Dendritic cell treated with granulocyte-macrophage colony-stimulating factor and Interleukin-4, amounts not matched to agents 40 ng/mL and 50 ng/mL, for 4 days (primary cell): ENCODE measurements at regions not wholly inside any gene's neighbourhood (a gene's known extent, or its start where the extent isn't known, plus 50 kb on each side); places are given as distances from the start of the nearest gene placed in this dataset.
"Not testable (repeated sequence)": the region's sequence is repeated elsewhere in the genome, so short reads cannot be mapped to it uniquely, and the experiment has no call there.

ENCODE experiments used
- H3K27ac Mint-ChIP-seq: one replicate; pipeline ENCODE4 v1.8.0; 2022; ENCODE audit warnings: mild to moderate bottlenecking, mixed read lengths
- H3K27me3 Mint-ChIP-seq: one replicate; pipeline ENCODE4 v1.8.0; 2022; ENCODE audit warnings: mild to moderate bottlenecking, mixed read lengths
- H3K36me3 Mint-ChIP-seq: one replicate; pipeline ENCODE4 v1.8.0; 2022; ENCODE audit warnings: low read depth, mixed read lengths
- H3K4me1 Mint-ChIP-seq: one replicate; pipeline ENCODE4 v1.8.0; 2022; ENCODE audit warnings: low read depth, mixed read lengths
- H3K4me3 Mint-ChIP-seq: one replicate; pipeline ENCODE4 v1.8.0; 2022; ENCODE audit warnings: mild to moderate bottlenecking, moderate library complexity, mixed read lengths
- H3K9me3 Mint-ChIP-seq: one replicate; pipeline ENCODE4 v1.8.0; 2022; ENCODE audit warnings: mixed read lengths
- intact Hi-C: fragments of 100-400 bp; cut with micrococcal nuclease; formaldehyde crosslinking; loops from one replicate; pipeline ENCODE4 v1.15.0; 2022

- intact Hi-C loops = no loop called here
- Mint-ChIP-seq H3K27me3 (no peaks in the 10 kb centered on the region), H3K4me3 (no peak overlapping the region), H3K27ac (no peak overlapping the region), H3K9me3 (no peaks in the 10 kb centered on the region), H3K4me1 (no peaks in the 10 kb centered on the region), H3K36me3 (no peaks in the 10 kb centered on the region)
Observed at GRCh38 chr3:144477593-144477992, 506.0 kb downstream of the DIPK2A start.

- no peak overlapping the region for H3K4me3 Mint-ChIP-seq
- intact Hi-C loops = no loop called here
- no peaks in the 10 kb centered on the region for H3K4me1 Mint-ChIP-seq
- H3K27me3 Mint-ChIP-seq = no peaks in the 10 kb centered on the region
- no peaks in the 10 kb centered on the region for H3K36me3 Mint-ChIP-seq
- no peak overlapping the region for H3K27ac Mint-ChIP-seq
- no peaks in the 10 kb centered on the region for H3K9me3 Mint-ChIP-seq
Observed at GRCh38 chr3:144480416-144480919, 508.8 kb downstream of the DIPK2A start.

GRCh38 chr3:144482876-144483275 lies 511.3 kb downstream of the DIPK2A start:
- no peaks in the 10 kb centered on the region for H3K27me3 Mint-ChIP-seq
- H3K4me1 Mint-ChIP-seq = no peaks in the 10 kb centered on the region
- intact Hi-C loops = no loop called here
- H3K9me3 Mint-ChIP-seq = no peaks in the 10 kb centered on the region
- no peak overlapping the region for H3K27ac Mint-ChIP-seq
- H3K36me3 Mint-ChIP-seq = no peaks in the 10 kb centered on the region
- H3K4me3 Mint-ChIP-seq = no peak overlapping the region

GRCh38 chr3:144487011-144487410 lies 515.4 kb downstream of the DIPK2A start:
- H3K9me3 Mint-ChIP-seq = no peaks in the 10 kb centered on the region
- H3K27ac Mint-ChIP-seq = no peak overlapping the region
- no peaks in the 10 kb centered on the region for H3K4me1 Mint-ChIP-seq
- no peaks in the 10 kb centered on the region for H3K36me3 Mint-ChIP-seq
- intact Hi-C loops = no loop called here
- no peak overlapping the region for H3K4me3 Mint-ChIP-seq
- H3K27me3 Mint-ChIP-seq = no peaks in the 10 kb centered on the region

GRCh38 chr3:144488927-144489326 lies 517.3 kb downstream of the DIPK2A start:
- Mint-ChIP-seq H3K27ac (no peak overlapping the region), H3K4me1 (no peaks in the 10 kb centered on the region), H3K27me3 (no peaks in the 10 kb centered on the region), H3K36me3 (no peaks in the 10 kb centered on the region), H3K4me3 (no peak overlapping the region), H3K9me3 (no peaks in the 10 kb centered on the region)
- intact Hi-C loops = no loop called here

DNA sequence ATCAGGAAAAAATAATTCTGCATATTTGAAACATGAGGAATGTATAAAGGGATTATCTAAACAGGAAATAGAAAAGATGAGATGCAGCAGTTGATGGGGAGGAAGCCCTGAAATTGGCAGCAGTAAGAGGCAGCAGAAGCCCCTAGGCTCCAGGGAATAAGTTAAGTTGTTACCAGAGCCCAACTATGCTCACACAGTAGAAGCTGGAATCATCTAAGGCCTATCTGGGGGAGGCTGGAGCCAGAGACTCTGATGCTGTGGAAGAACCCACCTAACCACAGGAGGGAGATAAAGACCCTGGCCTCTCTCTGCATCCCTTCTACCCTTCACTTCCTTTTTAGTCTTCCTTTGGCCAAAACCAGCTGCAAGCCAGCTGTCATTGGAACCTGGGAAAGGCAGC lies 519.7 kb downstream of the DIPK2A start:
- intact Hi-C loops = no loop called here
- peaks cover 9% of the 10 kb centered on the region for H3K9me3 Mint-ChIP-seq
- H3K27me3 Mint-ChIP-seq = no peaks in the 10 kb centered on the region
- H3K27ac Mint-ChIP-seq = no peak overlapping the region
- H3K4me1 Mint-ChIP-seq = no peaks in the 10 kb centered on the region
- no peak overlapping the region for H3K4me3 Mint-ChIP-seq
- no peaks in the 10 kb centered on the region for H3K36me3 Mint-ChIP-seq

GRCh38 chr3:144494651-144495050 lies 523.0 kb downstream of the DIPK2A start:
- H3K4me3 Mint-ChIP-seq, H3K9me3 Mint-ChIP-seq, H3K36me3 Mint-ChIP-seq, H3K4me1 Mint-ChIP-seq, H3K27me3 Mint-ChIP-seq, intact Hi-C loops, H3K27ac Mint-ChIP-seq: not testable (repeated sequence)

- intact Hi-C loops = no loop called here
- Mint-ChIP-seq H3K9me3 (peaks cover 9% of the 10 kb centered on the region), H3K36me3 (no peaks in the 10 kb centered on the region), H3K27ac (no peak overlapping the region), H3K4me3 (no peak overlapping the region), H3K4me1 (no peaks in the 10 kb centered on the region), H3K27me3 (no peaks in the 10 kb centered on the region)
Observed at GRCh38 chr3:144496141-144496835, 524.7 kb downstream of the DIPK2A start.

DNA sequence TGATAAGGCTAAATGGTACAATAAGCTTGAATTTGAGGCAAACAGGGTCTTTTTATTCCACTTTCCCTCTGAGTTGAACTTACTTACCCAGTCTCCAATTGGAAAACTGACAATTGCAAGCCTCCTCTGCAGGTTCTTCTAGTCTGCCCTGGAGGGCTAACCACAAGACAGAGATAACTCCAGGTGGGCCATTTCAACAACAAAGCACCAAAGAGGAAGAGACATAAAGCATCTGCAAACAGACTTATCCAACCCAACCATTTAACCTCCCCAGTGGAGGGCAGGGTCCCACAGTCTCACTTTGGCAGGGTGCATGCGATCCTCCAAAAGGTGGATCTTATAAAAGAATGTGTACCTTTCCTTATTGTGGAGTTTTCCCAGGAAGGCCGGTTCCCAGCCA lies 525.8 kb downstream of the DIPK2A start:
- H3K27ac Mint-ChIP-seq = no peak overlapping the region
- H3K4me1 Mint-ChIP-seq = no peaks in the 10 kb centered on the region
- H3K27me3 Mint-ChIP-seq = no peaks in the 10 kb centered on the region
- no peaks in the 10 kb centered on the region for H3K36me3 Mint-ChIP-seq
- H3K9me3 Mint-ChIP-seq = peaks cover 9% of the 10 kb centered on the region
- intact Hi-C loops = no loop called here
- H3K4me3 Mint-ChIP-seq = no peak overlapping the region

DNA sequence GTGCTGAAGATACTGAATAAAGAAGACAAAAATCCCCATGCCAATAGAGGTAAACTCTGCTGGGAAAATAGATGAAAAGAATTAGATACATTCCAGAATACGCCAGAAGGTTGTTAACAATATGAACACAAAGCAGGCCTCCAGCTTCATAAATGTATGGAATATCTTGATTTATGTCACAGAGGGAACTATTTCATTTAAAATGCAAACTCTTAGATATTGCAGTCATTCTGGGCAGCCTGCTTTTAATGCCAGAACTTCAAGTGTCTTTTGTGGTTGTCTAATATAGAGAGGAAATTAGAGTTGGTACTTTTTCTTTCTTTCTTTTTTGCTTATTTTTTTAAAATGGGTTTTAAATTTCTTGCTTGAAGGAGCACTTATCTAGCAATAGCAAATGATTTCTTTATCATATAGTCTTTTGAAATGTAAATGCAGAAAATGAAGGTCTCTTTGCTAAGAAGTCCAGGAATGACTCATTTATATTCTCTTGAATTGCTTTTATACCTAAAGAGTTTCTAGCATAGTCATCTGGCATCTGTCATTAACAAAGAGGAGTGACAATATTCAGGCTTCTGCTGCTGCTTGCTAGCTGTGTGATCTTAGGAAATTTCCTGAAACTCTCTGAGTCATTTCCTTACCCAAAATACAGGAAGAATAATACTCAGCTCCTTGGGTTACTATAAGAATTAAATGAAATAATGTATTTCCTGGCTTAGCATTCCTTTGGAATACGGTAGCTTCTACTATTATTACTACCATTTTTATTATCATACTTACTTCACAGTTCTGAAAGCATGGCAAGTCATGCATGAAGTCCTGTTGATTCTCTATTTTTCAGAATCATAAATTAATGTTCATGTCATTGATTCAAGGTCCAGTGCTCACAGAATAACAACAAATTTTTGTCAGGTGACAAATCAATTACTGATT lies 527.6 kb downstream of the DIPK2A start:
- Mint-ChIP-seq H3K4me1 (no peaks in the 10 kb centered on the region), H3K27ac (no peak overlapping the region)

GRCh38 chr3:144501467-144501866 lies 529.8 kb downstream of the DIPK2A start:
- peaks cover 11% of the 10 kb centered on the region for H3K9me3 Mint-ChIP-seq
- H3K27ac Mint-ChIP-seq = no peak overlapping the region
- no peak overlapping the region for H3K4me3 Mint-ChIP-seq
- no peaks in the 10 kb centered on the region for H3K4me1 Mint-ChIP-seq
- H3K36me3 Mint-ChIP-seq = no peaks in the 10 kb centered on the region
- intact Hi-C loops = no loop called here
- no peaks in the 10 kb centered on the region for H3K27me3 Mint-ChIP-seq

More for the DNA sequence above, 527.6 kb downstream of the DIPK2A start:
- Mint-ChIP-seq H3K36me3 (no peaks in the 10 kb centered on the region), H3K9me3 (peaks cover 18% of the 10 kb centered on the region), H3K27me3 (no peaks in the 10 kb centered on the region), H3K4me3 (no peak overlapping the region)
- intact Hi-C loops = no loop called here

DNA sequence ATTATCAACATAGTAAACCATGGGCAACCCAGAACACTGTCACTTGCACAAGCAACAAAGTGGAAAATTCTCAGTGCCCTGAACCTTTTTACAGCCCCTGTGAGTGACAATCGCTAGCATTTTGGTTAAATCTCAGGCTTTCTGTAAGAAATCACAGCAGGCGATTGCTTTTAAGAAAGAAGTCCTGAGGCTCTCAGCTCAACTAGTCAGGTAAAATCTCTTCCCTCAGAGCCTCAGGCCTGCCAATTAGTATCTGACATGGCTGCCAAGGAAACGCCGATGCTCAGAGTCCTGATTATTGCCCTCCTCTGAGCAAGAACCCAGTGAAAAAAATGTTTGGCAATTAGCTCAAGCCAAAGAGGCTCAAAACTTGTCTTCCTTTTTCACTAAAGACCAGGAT lies 530.8 kb downstream of the DIPK2A start:
- H3K9me3 Mint-ChIP-seq = peaks cover 11% of the 10 kb centered on the region
- no peak overlapping the region for H3K27ac Mint-ChIP-seq

GRCh38 chr3:144506375-144506774 lies 534.8 kb downstream of the DIPK2A start:
- intact Hi-C loops, H3K27ac Mint-ChIP-seq, H3K4me1 Mint-ChIP-seq, H3K4me3 Mint-ChIP-seq, H3K36me3 Mint-ChIP-seq, H3K27me3 Mint-ChIP-seq: not testable (repeated sequence)
- peaks cover 11% of the 10 kb centered on the region for H3K9me3 Mint-ChIP-seq

More for the DNA sequence above, 530.8 kb downstream of the DIPK2A start:
- no peaks in the 10 kb centered on the region for H3K4me1 Mint-ChIP-seq
- H3K36me3 Mint-ChIP-seq = no peaks in the 10 kb centered on the region
- intact Hi-C loops = no loop called here
- no peak overlapping the region for H3K4me3 Mint-ChIP-seq
- H3K27me3 Mint-ChIP-seq = no peaks in the 10 kb centered on the region

- Mint-ChIP-seq H3K9me3 (no peaks in the 10 kb centered on the region), H3K27ac (no peak overlapping the region), H3K36me3 (no peaks in the 10 kb centered on the region), H3K4me1 (no peaks in the 10 kb centered on the region), H3K27me3 (no peaks in the 10 kb centered on the region), H3K4me3 (no peak overlapping the region)
- intact Hi-C loops = no loop called here
Observed at GRCh38 chr3:144511346-144511745, 539.7 kb downstream of the DIPK2A start.
